GM21528 (cell line): ENCODE measurements at regions not wholly inside any gene's neighbourhood (a gene's known extent, or its start where the extent isn't known, plus 50 kb on each side); places are given as distances from the start of the nearest gene placed in this dataset.

Source experiments
- ATAC-seq: cut with Tn5 transposase; IDR thresholded peaks from one replicate; pipeline ENCODE4 v1.9.1; 2021; ENCODE audit warnings: mild to moderate bottlenecking, moderate library complexity; ENCODE audit not compliant: unreplicated experiment, low FRiP score

DNA sequence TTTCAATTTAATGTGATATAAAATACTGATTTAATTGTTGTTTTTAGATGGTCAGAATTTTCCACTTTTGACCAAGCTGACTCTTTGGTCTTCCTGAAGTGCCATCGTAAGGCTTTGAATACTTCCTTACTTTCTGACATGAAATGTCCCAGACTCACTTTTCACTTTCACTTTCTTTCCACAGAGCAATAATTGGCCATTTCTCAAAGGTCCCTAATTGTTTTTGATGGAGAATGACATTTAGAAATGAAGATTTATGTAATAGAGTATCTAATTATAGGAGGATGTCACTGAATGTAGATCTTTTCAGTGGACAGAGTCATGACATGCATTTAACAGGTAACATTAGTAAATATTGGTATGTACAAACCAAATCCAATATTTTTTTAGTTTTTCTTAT is 1141.6 kb downstream of the KCNT2 start:
- ATAC-seq = no peak

DNA sequence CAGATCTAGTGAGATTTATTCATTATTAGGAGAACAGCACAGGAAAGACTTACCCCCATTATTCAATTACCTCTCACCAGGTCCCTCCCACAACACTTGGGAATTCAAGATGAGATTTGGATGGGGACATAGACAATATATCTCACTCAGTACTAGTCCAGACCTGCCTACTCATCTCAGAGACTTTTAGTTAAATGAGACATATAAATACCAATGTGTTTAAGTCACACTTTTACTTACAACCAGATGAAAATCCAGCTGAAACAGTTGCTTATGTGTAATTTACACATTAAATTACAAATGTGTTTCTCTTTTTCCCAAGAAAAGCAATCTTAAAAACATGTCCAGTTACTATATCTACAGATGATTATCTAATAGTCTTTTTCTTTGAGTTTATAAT is 1145.6 kb downstream of the KCNT2 start:
- no peak for ATAC-seq

DNA sequence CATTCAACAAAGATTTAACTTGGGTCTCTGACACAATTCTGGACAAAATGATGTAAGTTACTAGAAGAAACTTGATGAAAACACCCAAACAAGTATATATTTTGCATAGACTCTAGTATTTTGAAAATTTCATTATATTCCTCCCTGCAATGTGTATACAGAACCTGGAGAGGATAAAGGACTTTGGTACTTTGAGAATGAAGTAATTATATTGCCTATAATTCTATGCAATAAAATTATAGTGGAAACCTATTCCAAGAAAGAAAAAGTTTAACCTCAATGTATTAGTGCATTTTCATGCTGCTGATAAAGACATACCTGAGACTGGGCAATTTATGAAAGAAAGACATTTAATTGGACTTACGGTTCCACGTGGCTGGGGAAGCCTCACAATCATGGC is 1146.1 kb downstream of the KCNT2 start:
- ATAC-seq = no peak

DNA sequence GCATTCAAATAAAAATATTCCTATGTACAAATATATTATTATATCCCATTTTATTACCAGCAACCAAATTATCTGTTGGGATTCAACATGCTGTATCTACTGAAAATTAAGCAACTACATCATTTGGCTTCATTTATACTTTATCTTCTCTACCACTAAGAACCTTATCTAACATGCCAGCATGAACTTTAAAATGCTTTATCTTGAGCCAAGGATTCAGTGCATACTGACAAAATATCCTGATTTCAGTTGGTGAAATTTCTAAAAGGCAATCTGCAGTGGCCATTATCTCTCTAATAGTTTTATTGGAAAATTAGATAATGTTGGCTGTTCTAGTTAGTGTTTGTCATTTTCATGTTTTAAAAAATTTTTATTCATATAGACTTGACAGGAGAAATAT is 1149.9 kb downstream of the KCNT2 start:
- no peak for ATAC-seq

DNA sequence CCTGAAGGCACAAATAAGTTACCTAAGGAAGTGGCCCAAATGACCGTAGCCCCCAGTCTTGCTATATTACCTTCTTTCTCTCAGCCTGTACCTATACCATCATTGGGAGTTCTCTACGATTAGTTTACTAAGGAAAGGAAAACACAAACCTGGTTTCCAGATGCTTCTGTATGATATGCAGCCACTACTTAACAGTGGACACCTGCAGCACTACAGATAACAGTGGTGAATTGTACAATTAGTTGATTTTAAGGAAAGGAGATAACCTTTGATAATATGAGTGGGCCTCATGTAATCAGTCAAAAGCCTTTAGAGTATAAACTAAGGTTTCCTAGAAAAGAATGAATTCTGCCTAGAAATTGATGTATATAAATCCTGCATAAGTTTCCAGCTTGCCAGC is 1157.4 kb downstream of the KCNT2 start:
- no peak for ATAC-seq

DNA sequence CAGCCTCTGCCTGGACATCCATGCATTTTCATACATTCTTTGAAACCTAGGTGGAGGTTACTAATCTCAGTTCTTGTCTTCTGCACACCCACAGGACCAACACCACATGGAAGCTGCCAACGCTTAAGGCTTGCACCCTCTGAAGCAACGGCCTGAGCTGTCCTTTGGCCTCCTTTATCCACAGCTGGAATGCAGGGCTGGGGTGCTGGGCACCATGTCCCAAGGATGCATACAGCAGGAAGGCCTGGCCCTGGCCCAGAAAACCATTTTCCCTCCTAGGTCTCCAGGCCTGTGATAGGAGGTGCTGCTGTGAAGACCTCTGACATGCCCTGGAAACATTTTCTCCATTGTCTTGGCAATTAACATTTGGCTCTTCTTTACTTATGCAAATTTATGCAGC is 1168.6 kb downstream of the KCNT2 start:
- no peak for ATAC-seq

DNA sequence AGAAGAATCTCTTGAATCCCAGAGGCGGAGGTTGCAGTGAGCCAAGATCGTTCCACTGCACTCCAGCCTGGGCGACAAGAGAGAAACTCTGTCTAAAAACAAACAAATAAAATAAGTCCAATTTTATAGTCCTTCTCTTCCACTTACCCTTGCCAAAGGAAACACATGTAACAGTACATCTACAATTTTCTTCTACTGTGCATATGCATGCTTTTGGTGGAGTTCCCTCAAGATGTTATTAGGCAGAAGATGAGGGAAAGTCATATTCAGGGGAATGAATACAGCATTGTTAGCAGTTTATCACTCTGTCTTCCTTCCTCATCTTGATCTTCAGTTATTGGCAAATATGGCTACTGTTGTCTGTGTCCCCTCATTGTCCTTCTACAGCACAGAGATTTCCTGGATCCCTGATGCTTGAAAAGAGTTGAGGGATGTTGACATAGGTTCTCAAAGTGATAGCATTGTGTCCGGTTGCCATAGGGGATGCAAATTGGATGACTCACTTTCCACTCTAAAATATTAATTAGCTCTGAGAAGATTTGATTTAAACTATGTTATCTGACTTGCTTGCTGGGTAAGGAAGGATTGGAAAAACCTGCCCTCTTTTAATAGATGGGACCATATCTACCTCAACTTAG is 1173.6 kb downstream of the KCNT2 start:
- no peak for ATAC-seq

DNA sequence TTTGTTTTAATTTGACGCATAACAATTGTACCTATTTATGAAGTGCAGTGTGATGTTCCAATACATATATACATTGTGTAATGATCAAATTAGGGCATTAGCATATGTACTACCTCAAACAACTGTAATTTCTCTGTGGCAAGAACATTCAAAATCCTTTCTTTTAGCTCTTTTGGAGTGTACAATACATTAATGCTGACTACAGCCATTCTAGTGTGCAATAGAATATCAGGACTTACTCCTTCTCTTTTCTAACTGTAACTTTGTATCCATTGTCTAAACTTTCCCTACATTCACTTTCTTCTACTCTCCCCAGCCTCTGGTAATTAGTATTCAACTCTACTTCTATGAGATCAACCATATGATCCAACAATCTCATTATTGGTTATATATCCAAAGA is 1177.4 kb downstream of the KCNT2 start:
- ATAC-seq = no peak

DNA sequence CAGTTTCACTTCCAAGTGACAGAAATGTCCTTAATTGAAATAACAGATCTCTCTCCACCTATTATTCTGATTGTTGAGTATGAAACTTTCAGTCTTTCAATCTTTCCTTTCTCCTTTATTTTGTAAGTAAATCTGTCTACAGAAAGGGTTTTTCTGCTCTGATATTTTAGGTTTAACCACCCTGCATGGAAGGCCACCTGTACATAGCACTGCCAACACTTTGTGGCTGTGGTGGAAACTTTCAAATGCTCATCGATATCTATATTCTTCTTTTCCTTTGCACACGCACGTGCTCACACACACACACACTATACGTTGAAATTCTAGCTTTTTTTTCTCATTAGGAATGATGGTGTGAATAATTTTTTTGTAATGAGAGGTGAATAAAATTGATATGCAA is 1179.3 kb downstream of the KCNT2 start:
- no peak for ATAC-seq

DNA sequence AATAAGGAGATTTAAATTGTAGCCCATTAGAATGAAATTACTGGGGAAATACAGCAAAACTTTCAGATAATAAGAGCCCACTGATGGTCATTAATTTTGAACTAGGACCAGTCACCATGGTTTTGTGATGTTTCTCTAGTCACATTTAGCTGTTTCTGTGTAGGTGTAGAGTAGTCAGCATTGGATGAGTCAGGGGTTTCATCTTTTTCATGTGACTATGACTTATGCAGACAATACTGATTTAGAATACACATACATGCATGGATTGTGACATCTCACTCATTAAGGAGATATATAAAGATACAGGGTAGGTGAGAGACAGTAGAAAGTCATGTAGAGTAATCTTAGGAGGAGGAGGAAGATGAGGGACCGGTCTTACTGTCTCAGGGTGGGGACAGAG is 1192.7 kb downstream of the KCNT2 start:
- no peak for ATAC-seq

DNA sequence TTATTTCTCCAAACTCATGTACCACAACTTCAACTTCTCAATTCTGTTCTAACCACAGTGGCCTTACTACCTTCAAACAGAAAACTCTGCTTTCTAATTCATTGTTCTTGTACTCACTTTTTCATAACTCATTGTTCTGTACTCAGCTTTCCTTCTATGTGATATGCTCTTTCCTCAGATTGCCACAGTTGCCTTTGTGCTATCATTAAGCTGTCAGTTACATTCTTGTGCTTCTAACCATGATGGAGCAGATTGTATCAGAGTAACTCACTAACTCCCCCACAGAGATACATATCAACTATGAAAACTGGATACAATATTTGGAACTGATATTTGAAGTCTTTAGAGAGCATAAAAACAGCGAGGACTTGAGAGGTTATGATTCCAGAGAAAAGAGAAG is 1213.7 kb downstream of the KCNT2 start:
- no peak for ATAC-seq

DNA sequence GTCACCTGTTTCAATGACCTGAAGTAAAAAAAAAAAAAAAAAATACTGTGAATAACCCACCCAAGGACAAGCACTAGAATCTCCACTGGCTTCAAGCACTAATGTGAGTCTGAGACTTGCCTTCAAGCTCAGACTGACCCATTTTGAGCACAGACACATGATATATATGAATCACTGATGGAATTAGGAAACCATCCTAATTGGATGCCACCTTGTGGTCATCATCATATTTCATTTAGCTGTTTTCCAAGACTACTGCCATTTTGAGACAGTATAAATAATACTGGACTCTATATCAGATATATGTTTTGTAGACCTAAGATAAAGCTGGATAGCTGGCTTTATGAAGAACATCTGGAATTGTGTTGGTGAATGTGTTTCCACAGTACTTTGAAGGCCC is 1232.0 kb downstream of the KCNT2 start:
- no peak for ATAC-seq

DNA sequence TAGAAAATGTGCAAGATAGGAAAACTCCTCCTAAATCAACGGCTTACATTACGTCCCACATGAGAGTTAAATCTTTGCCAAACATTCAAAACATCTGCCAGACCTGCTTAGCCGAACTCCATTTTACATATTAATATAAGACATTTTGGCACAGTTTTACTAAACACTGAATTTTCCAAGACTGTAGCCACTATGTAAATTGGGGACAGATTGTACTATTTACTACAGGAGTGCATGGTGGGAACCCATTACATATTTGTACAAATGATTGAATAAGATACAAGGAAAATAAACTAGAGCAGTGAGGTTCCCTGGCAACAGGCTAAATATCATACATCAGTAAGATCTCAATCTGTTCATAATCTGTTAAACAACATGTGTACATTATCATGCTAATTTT is 1234.4 kb downstream of the KCNT2 start:
- ATAC-seq = no peak

DNA sequence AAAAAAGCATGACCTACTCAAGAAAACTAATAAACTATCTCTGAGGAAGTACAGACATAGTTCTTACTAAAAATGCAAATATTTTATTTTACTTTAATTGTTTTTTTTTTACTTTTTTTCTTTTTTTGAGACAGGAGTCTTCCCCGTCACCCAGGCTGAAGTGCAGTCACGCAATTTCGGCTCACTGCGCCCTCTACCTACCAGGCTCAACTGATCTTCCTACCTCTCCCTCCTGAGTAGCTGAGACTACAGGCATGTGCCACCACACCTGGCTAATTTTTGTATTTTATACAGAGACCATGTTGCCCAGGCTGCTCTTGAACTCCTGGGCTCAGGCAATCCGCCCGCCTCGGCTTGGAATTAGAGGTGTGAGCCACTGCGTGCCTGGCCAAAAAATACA is 1263.1 kb downstream of the KCNT2 start:
- ATAC-seq = no peak

DNA sequence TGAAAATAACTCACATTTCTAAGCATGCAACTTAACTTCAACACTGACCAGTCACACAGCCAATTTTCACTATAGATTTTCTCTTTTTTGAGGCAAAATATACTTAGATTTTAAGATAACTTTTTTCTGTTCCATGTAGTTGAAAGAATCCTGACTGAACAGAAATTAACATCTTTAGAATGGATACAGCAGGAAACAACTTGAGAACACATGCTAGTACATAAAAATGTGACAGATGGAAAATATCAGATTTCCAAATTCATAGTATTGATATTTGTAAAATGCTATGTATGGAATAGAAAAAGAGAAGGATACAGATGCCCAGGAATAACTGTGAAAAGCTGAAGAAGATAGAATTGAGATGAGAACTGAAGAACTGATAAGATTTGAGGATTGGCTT is 1270.6 kb downstream of the KCNT2 start:
- ATAC-seq = no peak

DNA sequence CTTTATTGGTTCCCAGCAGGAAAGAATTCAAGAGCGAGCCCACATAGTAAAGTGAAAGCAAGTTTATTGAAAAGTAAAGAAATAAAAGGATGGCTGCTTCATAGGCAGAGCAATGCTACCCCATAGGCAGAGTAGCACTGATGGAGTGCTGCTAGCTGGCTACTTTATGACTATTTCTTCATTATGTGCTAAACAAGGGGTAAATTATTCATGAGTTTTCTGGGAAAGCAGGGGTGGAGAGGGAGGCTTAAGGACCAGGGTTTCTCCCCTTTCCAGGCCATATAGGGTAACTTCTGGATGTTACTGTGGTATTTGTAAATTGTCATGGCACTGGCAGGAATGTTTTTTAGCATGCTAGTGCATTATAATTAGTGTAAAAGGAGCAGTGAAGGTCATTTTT is 1271.4 kb downstream of the KCNT2 start:
- no peak for ATAC-seq

DNA sequence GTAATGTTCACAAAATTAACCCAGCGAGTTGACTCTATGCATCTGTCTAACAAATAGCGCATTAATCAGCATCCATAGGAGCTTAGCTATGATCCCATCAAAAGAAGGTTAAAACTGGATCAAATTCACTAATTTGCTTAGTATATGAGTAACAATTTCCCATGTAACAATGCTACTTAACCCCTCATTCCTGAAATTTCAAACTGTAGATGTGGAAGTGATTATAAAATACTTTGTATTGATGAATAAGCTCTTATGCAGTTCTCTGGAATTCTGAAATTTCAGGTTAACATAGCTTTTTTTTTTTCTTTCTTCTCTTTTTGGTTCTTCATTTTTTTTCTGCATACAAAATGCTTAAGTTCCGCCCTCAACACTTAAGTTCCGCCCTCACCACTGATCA is 1272.7 kb downstream of the KCNT2 start:
- no peak for ATAC-seq

DNA sequence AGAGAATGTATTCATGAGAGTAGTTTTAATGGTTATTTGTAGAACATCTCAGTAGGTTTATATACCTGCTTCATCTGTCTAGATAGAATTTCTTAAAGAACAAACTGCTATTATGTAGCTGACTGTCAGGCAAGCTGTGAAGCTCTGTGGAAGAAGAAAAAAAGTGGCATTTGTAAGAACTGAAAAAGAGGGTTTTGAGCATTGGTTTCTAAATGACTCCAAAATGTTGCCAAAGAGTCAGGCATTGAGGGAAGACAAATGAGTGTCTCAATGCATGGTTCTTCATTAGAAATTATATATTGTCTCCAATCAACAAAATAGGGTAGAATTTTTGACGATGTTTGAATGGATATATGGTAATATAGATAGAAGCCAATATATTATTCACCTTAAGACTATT is 1276.1 kb downstream of the KCNT2 start:
- ATAC-seq = no peak

DNA sequence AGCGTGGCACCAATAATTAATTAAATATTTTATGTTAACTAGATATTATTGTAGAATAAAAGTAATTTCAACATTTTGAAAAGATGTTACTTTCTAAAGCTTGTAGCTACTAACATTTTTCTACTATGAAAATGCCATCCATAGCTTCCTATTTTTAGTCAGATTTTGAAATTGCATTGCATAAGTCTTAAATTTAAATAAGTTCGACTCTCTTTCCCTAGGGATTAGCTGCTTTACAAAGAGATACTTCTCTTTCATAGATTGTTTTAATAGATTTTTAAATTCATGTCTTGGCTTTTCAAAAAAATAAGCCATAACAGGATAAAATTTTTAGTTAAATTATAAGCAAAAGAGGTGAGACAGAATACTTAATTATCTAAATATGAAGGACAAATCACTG is 1279.6 kb downstream of the KCNT2 start:
- no peak for ATAC-seq

DNA sequence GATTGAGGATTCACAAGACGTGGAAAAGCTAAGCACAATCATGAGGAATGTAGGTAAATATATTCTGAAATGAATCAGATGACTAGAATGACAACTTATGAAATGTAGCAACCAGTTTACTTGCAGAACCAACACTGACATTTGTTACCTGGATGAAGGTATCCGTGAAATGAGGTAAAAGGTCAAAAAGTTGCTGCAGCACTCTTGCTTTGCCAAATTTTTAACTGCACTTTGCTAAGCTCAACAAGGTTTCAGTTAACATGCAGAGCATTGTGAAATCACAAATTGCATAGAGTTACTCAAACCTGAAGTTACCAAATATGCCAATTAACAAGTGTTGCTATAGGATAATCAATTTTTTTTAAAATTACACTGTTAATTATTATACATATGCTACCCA is 1280.1 kb downstream of the KCNT2 start:
- ATAC-seq = no peak

DNA sequence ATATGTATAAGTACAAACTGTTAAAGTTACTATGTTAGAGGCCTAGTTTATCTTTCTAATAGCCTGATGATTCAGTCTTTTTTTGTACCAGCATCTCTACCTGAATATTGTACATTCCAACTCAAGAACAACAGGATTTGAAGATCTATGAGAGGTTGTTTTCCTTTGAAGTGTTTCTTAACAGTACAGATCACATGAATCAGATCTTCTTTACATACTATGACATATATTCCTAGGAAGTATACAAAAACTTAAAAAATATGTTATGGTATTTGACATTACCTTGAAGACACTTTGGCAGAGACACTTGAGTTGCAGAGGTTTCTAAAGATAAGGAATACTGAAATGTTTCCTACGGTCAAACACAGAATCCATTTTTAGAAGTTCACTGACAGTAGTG is 1280.9 kb downstream of the KCNT2 start:
- no peak for ATAC-seq

DNA sequence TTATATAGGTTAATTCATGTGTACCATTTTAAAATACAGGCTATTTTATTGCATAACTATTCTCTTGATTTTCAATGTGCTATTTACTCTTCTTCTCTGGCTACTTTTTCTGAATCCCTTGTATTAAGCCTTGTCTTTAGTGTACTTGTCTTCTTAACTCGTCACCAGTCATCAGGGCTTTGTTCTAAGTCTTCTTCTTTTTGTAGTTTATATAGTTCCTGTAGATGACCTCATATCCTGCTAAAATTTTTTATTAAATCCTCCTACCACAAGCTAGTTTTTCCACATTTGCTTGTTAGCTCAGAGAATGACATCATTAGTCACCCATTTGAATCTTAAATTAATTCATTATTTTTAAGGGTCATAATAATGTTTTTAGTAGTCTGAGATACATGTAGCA is 1281.9 kb downstream of the KCNT2 start:
- no peak for ATAC-seq

DNA sequence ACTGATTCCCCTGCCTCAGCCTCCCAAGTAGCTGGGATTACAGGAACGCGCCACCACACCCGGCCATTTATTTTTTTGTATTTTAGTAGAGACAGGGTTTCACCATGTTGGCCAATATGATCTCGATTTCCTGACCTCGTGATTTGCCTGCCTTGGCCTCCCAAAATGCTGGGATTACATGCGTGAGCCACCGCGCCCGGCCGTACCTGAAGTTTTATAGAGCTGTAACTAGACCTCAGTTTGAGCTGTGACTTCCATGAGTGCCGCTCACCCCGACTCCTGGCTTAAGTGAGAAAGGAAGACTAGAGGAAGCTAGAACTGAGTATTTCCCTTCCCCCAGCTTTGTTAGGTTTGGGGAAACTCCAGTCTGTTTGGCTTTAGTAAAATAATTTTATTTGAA is 1283.1 kb downstream of the KCNT2 start:
- ATAC-seq = no peak
